PC-3 (cell line): ENCODE measurements at regions not wholly inside any gene's neighbourhood (a gene's known extent, or its start where the extent isn't known, plus 50 kb on each side); places are given as distances from the start of the nearest gene placed in this dataset.

Experiments used
- ATAC-seq: fragments of 200-7000 bp; cut with Tn5 transposase; 2 replicates; pipeline ENCODE4 v1.9.1; 2020; ENCODE audit warnings: mild to moderate bottlenecking, moderate library complexity
- BruUV-seq: library from RNA; stranded (reverse); fragments of 400-500 nt; replicated peaks from 2 replicates; lab custom pipeline; 2021; lab: Mats Ljungman, UMichigan
- CTCF ChIA-PET: fragments of 300-600 bp; sonication (Branson Sonifier 250); formaldehyde crosslinking; loops from one replicate; lab custom pipeline; 2022; ENCODE audit warnings: antibody characterized with exemption; lab: Charles Lee
- POLR2A ChIA-PET: fragments of 300-600 bp; sonication (Branson Sonifier 250); formaldehyde crosslinking; loops from one replicate; lab custom pipeline; 2022; ENCODE audit warnings: antibody characterized with exemption; ENCODE audit not compliant: unreplicated experiment; lab: Charles Lee
- DNase-seq: peaks from one replicate; pipeline ENCODE4 v3.0.0-alpha.2; 2015
- H2AFZ ChIP-seq: fragments of 300-600 bp; sonication (generic); 2 replicates; pipeline ENCODE4 v1.6.0; 2016; ENCODE audit warnings: antibody characterized with exemption, low read length
- H3F3A ChIP-seq: fragments of 300-600 bp; sonication (generic); one replicate; pipeline ENCODE4 v1.6.0; 2017; ENCODE audit warnings: antibody characterized with exemption, low read length, control low read depth, mild to moderate bottlenecking; ENCODE audit not compliant: unreplicated experiment
- H3K27ac ChIP-seq: fragments of 300-600 bp; sonication (generic); 2 replicates; pipeline ENCODE4 v1.5.1; 2016; ENCODE audit warnings: mild to moderate bottlenecking, low read length
- H3K27me3 ChIP-seq: fragments of 300-600 bp; sonication (generic); 2 replicates; pipeline ENCODE4 v1.6.1; 2016; ENCODE audit warnings: low read length, mixed read lengths
- H3K36me3 ChIP-seq: fragments of 300-600 bp; sonication (generic); 2 replicates; pipeline ENCODE4 v1.6.1; 2016; ENCODE audit warnings: low read depth, mixed run types, low read length, mixed read lengths
- H3K4me1 ChIP-seq: fragments of 300-600 bp; sonication (generic); 2 replicates; pipeline ENCODE4 v1.5.1; 2016; ENCODE audit warnings: low read length; ENCODE audit not compliant: insufficient read depth
- H3K4me2 ChIP-seq: fragments of 300-600 bp; sonication (generic); 2 replicates; pipeline ENCODE4 v1.6.0; 2016; ENCODE audit warnings: low read length
- H3K4me3 ChIP-seq: fragments of 300-600 bp; sonication (generic); 2 replicates; pipeline ENCODE4 v1.5.1; 2016; ENCODE audit warnings: mild to moderate bottlenecking, low read length, mixed read lengths
- H3K79me2 ChIP-seq: fragments of 300-600 bp; sonication (generic); 2 replicates; pipeline ENCODE4 v1.6.1; 2017; ENCODE audit warnings: low read length, mixed read lengths
- H3K9ac ChIP-seq: fragments of 300-600 bp; sonication (generic); 2 replicates; pipeline ENCODE4 v1.6.0; 2016; ENCODE audit warnings: mild to moderate bottlenecking, low read length
- H3K9me2 ChIP-seq: fragments of 300-600 bp; sonication (generic); replicated peaks from 2 replicates; pipeline ENCODE4 v1.6.1; 2016; ENCODE audit warnings: mixed run types, low read length, mixed read lengths
- H3K9me3 ChIP-seq: fragments of 300-600 bp; sonication (generic); 2 replicates; pipeline ENCODE4 v1.6.1; 2016; ENCODE audit warnings: low read length, mixed read lengths
- H4K20me1 ChIP-seq: fragments of 300-600 bp; sonication (generic); 2 replicates; pipeline ENCODE4 v1.6.1; 2016; ENCODE audit warnings: low read length, mixed read lengths
- CTCF ChIP-seq: fragments of 300-600 bp; sonication (generic); conservative IDR thresholded peaks from 2 replicates; pipeline ENCODE4 v1.5.1; 2017; ENCODE audit warnings: antibody characterized with exemption, low read depth, mild to moderate bottlenecking, low read length
- EZH2 ChIP-seq: fragments of 300-600 bp; sonication (generic); IDR thresholded peaks from one replicate; pipeline ENCODE4 v1.6.1; 2017; ENCODE audit warnings: antibody characterized with exemption, mild to moderate bottlenecking, low read length; ENCODE audit not compliant: unreplicated experiment
- EZH2phosphoT487 ChIP-seq: fragments of 300-600 bp; sonication (generic); IDR thresholded peaks from 2 replicates; pipeline ENCODE4 v1.6.1; 2018; ENCODE audit warnings: mild to moderate bottlenecking, antibody characterized with exemption, low read length, borderline replicate concordance
- intact Hi-C: fragments of 100-400 bp; cut with micrococcal nuclease; formaldehyde crosslinking; loops from 2 replicates; pipeline ENCODE4 v1.9.0; 2023

- no peak for ATAC-seq
- H3K4me1 ChIP-seq: no peaks in the 10 kb centered on the region
- no peaks in the 10 kb centered on the region for H4K20me1 ChIP-seq
- H3K4me3 ChIP-seq: no peak overlapping the region
- TF ChIP-seq EZH2 (no peak), CTCF (no peak), EZH2phosphoT487 (no peak)
- H3K9ac ChIP-seq: no peak overlapping the region
- H3K79me2 ChIP-seq: no peaks in the 10 kb centered on the region
- H3K9me2 ChIP-seq: no peaks in the 10 kb centered on the region
- ChIA-PET CTCF (no interaction called here), POLR2A (no interaction called here)
- no peaks in the 10 kb centered on the region for H3K27me3 ChIP-seq
- no peak overlapping the region for H3K4me2 ChIP-seq
- no peak for DNase-seq
- no peaks in the 10 kb centered on the region for H3K36me3 ChIP-seq
- H2AFZ ChIP-seq: no peak overlapping the region
- no peaks in the 10 kb centered on the region for H3K9me3 ChIP-seq
- intact Hi-C loops: no loop called here
- BruUV-seq: no TSS peak
- H3K27ac ChIP-seq: no peak overlapping the region
- no peaks in the 10 kb centered on the region for H3F3A ChIP-seq
Observed at GRCh38 chr3:5036858-5037257, 57.6 kb downstream of the BHLHE40 start.

DNA sequence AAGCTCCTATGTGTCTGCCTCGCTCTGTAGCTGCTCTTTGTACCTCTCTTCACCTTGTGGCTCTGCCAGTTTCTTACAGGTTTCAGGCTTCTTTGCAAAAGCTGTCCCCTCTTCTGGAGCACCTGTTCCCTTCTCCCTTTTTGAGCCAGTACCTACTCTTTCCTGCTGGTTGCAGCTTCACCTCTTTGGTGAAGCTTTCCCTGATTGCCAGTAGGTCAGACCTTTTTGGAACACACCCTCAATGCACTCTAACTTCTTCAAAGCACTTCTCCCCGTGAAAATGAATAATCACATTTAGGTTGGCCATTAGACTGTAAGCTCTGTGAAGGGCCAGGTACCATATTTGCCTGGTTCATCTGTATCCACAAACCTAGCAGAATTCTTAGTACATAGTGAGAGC lies 60.3 kb downstream of the BHLHE40 start:
- TF ChIP-seq CTCF: no peak
- no peak for ATAC-seq
- no peaks in the 10 kb centered on the region for H3K27me3 ChIP-seq
- H3F3A ChIP-seq: no peaks in the 10 kb centered on the region
- no peak for DNase-seq
- no peaks in the 10 kb centered on the region for H3K9me2 ChIP-seq
- no peaks in the 10 kb centered on the region for H4K20me1 ChIP-seq
- ChIA-PET CTCF (no interaction called here), POLR2A (no interaction called here)
- H2AFZ ChIP-seq: no peak overlapping the region
- H3K79me2 ChIP-seq: no peaks in the 10 kb centered on the region
- no peak overlapping the region for H3K4me3 ChIP-seq
- BruUV-seq: no TSS peak
- H3K4me1 ChIP-seq: no peaks in the 10 kb centered on the region
- H3K4me2 ChIP-seq: no peak overlapping the region
- intact Hi-C loops: no loop called here
- no peak overlapping the region for H3K27ac ChIP-seq
- no peaks in the 10 kb centered on the region for H3K36me3 ChIP-seq
- no peaks in the 10 kb centered on the region for H3K9me3 ChIP-seq
- no peak overlapping the region for H3K9ac ChIP-seq

- DNase-seq (no peak), ATAC-seq (no peak)
- Histone ChIP-seq H3K36me3 (no peaks in the 10 kb centered on the region), H3K9me2 (no peaks in the 10 kb centered on the region), H3K27ac (no peak overlapping the region), H3K9me3 (no peaks in the 10 kb centered on the region), H3K4me1 (no peaks in the 10 kb centered on the region), H4K20me1 (no peaks in the 10 kb centered on the region), H3K4me2 (no peak overlapping the region), H3K4me3 (no peak overlapping the region), H3K9ac (no peak overlapping the region), H3K79me2 (no peaks in the 10 kb centered on the region), H3F3A (no peaks in the 10 kb centered on the region), H3K27me3 (no peaks in the 10 kb centered on the region), H2AFZ (no peak overlapping the region)
- no TSS peak for BruUV-seq
- ChIA-PET POLR2A (no interaction called here), CTCF (no interaction called here)
- TF ChIP-seq CTCF (no peak), EZH2phosphoT487 (no peak), EZH2 (no peak)
- intact Hi-C loops: no loop called here
Observed at GRCh38 chr3:5041315-5041714, 62.1 kb downstream of the BHLHE40 start.
